ENCODE measurements at regions not wholly inside any gene's neighbourhood (a gene's known extent, or its start where the extent isn't known, plus 50 kb on each side); places are given as distances from the start of the nearest gene placed in this dataset.

DNA sequence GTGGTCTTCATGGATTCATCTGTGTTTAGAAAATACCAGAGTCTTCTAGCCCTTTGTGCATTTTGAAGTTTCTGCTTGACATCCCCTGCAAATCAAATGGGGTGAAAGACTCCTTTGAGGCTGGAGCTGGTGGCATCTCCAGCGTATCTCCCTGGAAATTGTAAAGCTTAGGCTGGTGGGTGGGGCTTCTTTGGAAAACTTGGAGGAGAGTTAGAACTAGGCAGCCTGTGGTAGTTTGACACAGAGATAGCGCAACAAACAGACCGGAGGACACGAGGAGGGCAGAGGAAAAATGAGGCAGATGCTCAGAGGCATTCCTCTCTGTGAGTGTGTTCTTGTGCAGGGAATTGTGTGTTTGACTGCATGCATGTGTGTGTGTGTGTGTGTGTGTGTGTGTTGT is 116.3 kb downstream of the IRX5 start:
- TF ChIP-seq, protein P1, sequence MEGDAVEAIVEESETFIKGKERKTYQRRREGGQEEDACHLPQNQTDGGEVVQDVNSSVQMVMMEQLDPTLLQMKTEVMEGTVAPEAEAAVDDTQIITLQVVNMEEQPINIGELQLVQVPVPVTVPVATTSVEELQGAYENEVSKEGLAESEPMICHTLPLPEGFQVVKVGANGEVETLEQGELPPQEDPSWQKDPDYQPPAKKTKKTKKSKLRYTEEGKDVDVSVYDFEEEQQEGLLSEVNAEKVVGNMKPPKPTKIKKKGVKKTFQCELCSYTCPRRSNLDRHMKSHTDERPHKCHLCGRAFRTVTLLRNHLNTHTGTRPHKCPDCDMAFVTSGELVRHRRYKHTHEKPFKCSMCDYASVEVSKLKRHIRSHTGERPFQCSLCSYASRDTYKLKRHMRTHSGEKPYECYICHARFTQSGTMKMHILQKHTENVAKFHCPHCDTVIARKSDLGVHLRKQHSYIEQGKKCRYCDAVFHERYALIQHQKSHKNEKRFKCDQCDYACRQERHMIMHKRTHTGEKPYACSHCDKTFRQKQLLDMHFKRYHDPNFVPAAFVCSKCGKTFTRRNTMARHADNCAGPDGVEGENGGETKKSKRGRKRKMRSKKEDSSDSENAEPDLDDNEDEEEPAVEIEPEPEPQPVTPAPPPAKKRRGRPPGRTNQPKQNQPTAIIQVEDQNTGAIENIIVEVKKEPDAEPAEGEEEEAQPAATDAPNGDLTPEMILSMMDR (IDR thresholded peaks at IDR 0.05 in 2 of 3, conservative IDR thresholded peaks at IDR 0.05 in 1 of 3; ENCODE audit: insufficient read depth in 2 of 3, low read depth in 1 of 3, low read length in 3 of 3) = no peak
- TF ChIP-seq, protein P2, sequence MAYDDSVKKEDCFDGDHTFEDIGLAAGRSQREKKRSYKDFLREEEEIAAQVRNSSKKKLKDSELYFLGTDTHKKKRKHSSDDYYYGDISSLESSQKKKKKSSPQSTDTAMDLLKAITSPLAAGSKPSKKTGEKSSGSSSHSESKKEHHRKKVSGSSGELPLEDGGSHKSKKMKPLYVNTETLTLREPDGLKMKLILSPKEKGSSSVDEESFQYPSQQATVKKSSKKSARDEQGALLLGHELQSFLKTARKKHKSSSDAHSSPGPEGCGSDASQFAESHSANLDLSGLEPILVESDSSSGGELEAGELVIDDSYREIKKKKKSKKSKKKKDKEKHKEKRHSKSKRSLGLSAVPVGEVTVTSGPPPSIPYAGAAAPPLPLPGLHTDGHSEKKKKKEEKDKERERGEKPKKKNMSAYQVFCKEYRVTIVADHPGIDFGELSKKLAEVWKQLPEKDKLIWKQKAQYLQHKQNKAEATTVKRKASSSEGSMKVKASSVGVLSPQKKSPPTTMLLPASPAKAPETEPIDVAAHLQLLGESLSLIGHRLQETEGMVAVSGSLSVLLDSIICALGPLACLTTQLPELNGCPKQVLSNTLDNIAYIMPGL (CRISPR knock-in tag; IDR thresholded peaks at IDR 0.05) = no peak
- TF ChIP-seq ZNF77 (CRISPR knock-in tag; IDR thresholded peaks at IDR 0.05) (no peak), ZBTB1 (CRISPR knock-in tag; IDR thresholded peaks at IDR 0.05; ENCODE audit: borderline replicate concordance, low read depth) (no peak), JUNB (CRISPR knock-in tag; conservative IDR thresholded peaks at IDR 0.05) (no peak)
- TF ChIP-seq, protein P3, sequence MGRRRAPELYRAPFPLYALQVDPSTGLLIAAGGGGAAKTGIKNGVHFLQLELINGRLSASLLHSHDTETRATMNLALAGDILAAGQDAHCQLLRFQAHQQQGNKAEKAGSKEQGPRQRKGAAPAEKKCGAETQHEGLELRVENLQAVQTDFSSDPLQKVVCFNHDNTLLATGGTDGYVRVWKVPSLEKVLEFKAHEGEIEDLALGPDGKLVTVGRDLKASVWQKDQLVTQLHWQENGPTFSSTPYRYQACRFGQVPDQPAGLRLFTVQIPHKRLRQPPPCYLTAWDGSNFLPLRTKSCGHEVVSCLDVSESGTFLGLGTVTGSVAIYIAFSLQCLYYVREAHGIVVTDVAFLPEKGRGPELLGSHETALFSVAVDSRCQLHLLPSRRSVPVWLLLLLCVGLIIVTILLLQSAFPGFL (CRISPR knock-in tag; IDR thresholded peaks at IDR 0.05) = no peak
- TF ChIP-seq, protein P4, sequence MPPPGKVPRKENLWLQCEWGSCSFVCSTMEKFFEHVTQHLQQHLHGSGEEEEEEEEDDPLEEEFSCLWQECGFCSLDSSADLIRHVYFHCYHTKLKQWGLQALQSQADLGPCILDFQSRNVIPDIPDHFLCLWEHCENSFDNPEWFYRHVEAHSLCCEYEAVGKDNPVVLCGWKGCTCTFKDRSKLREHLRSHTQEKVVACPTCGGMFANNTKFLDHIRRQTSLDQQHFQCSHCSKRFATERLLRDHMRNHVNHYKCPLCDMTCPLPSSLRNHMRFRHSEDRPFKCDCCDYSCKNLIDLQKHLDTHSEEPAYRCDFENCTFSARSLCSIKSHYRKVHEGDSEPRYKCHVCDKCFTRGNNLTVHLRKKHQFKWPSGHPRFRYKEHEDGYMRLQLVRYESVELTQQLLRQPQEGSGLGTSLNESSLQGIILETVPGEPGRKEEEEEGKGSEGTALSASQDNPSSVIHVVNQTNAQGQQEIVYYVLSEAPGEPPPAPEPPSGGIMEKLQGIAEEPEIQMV (tag; conservative IDR thresholded peaks at IDR 0.05; ENCODE audit: low read depth) = no peak

Data from K562 (cell line).